ENCODE measurements at regions not wholly inside any gene's neighbourhood (a gene's known extent, or its start where the extent isn't known, plus 50 kb on each side); places are given as distances from the start of the nearest gene placed in this dataset.

GRCh38 chr3:99570061-99570460 lies 68.3 kb upstream of the COL8A1 start:
- Histone ChIP-seq H3K4me1 (ENCODE audit: control insufficient read depth in 1 of 2, extremely low read depth in 1 of 2, insufficient read depth in 2 of 2, low read length in 2 of 2) (no peaks in the 10 kb centered on the region), H3K27ac (ENCODE audit: low read length) (no peak overlapping the region), H3K9me3 (no peaks in the 10 kb centered on the region), H3K27me3 (replicated peaks in 1 of 2; ENCODE audit: control insufficient read depth in 2 of 2, extremely low read depth in 1 of 2, insufficient read depth in 2 of 2, low read length in 1 of 2) (no peaks in the 10 kb centered on the region), H3K36me3 (ENCODE audit: control insufficient read depth in 2 of 2, extremely low read depth in 1 of 2, insufficient read depth in 1 of 2, low read length in 1 of 2) (no peaks in the 10 kb centered on the region), H3K4me3 (ENCODE audit: control insufficient read depth in 1 of 2, extremely low read depth in 1 of 2, low read length in 1 of 2) (no peak overlapping the region)
- Mint-ChIP-seq H3K27me3 (no peaks in the 10 kb centered on the region), H3K4me3 (no peak overlapping the region), H3K27ac (no peak overlapping the region), H3K36me3 (no peaks in the 10 kb centered on the region), H3K9me3 (peaks cover 0 to 12% (median 4%) of the 10 kb centered on the region in 3 donors), H3K4me1 (no peaks in the 10 kb centered on the region)
- no CpG with 5 or more reads among the region's 1 CpG for WGBS (ENCODE audit: insufficient coverage)
- CTCF ChIA-PET = no interaction called here
- POLR2A ChIA-PET = no interaction called here
- ATAC-seq (replicated peaks in 1 of 4) = no peak
- no peak for DNase-seq

DNA sequence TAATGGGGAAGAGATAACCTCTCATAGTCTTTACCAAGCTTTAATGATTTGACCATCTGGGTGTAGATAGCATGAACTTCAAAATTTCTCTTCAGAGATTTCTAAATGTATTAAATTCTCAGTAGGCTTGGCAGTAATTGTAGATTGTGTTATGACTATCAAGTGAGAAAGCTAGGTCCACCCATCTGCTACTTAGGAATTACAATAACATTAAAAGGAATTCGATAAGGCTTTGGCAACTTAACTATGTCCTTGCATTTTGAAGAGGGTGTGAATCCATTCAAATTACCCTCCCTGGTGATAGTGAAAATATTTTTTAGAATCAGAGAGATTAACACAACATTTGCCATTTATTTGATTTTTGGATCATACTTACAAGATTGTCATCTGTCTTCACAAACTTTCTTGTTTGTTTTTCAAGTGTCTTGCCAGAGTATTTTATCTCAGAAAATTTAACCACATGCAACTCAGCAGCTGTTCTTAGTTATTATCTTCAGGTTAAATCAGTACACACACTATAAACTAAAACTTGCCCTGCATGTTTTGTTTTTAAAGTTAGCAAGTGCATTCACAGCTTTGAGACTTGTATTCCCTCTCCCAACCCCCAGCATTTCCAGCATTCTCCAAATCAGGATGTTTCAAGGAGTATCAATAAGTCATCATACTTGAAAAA lies 69.6 kb upstream of the COL8A1 start:
- H3K36me3 ChIP-seq (ENCODE audit: control insufficient read depth in 2 of 2, extremely low read depth in 1 of 2, insufficient read depth in 1 of 2, low read length in 1 of 2) = no peaks in the 10 kb centered on the region
- H3K4me1 ChIP-seq (ENCODE audit: control insufficient read depth in 1 of 2, extremely low read depth in 1 of 2, insufficient read depth in 2 of 2, low read length in 2 of 2) = no peaks in the 10 kb centered on the region
- no peak overlapping the region for H3K27ac ChIP-seq (ENCODE audit: low read length)
- WGBS (ENCODE audit: insufficient coverage) = no CpG with 5 or more reads among the region's 1 CpG
- no peaks in the 10 kb centered on the region for H3K27me3 Mint-ChIP-seq
- no peaks in the 10 kb centered on the region for H3K9me3 ChIP-seq
- no peaks in the 10 kb centered on the region for H3K27me3 ChIP-seq (replicated peaks in 1 of 2; ENCODE audit: control insufficient read depth in 2 of 2, extremely low read depth in 1 of 2, insufficient read depth in 2 of 2, low read length in 1 of 2)
- CTCF ChIA-PET = no interaction called here
- POLR2A ChIA-PET = no interaction called here
- H3K4me1 Mint-ChIP-seq = no peaks in the 10 kb centered on the region
- H3K4me3 ChIP-seq (ENCODE audit: control insufficient read depth in 1 of 2, extremely low read depth in 1 of 2, low read length in 1 of 2) = no peak overlapping the region
- H3K27ac Mint-ChIP-seq = no peak overlapping the region
- H3K36me3 Mint-ChIP-seq = no peaks in the 10 kb centered on the region
- ATAC-seq (replicated peaks in 1 of 4) (no peak), DNase-seq (no peak)
- no peak overlapping the region for H3K4me3 Mint-ChIP-seq
- peaks cover 0 to 7% (median 4%) of the 10 kb centered on the region in 3 donors for H3K9me3 Mint-ChIP-seq

- H3K27me3 ChIP-seq (replicated peaks in 1 of 2; ENCODE audit: control insufficient read depth in 2 of 2, extremely low read depth in 1 of 2, insufficient read depth in 2 of 2, low read length in 1 of 2) = no peaks in the 10 kb centered on the region
- ATAC-seq (replicated peaks in 1 of 4) = no peak
- no peak overlapping the region for H3K4me3 ChIP-seq (ENCODE audit: control insufficient read depth in 1 of 2, extremely low read depth in 1 of 2, low read length in 1 of 2)
- H3K4me3 Mint-ChIP-seq = no peak overlapping the region
- H3K27me3 Mint-ChIP-seq = no peaks in the 10 kb centered on the region
- no peaks in the 10 kb centered on the region for H3K36me3 ChIP-seq (ENCODE audit: control insufficient read depth in 2 of 2, extremely low read depth in 1 of 2, insufficient read depth in 1 of 2, low read length in 1 of 2)
- H3K27ac Mint-ChIP-seq = no peak overlapping the region
- H3K27ac ChIP-seq (ENCODE audit: low read length) = no peak overlapping the region
- no CpG with 5 or more reads among the region's 3 CpGs for WGBS (ENCODE audit: insufficient coverage)
- H3K9me3 Mint-ChIP-seq = peaks cover 4 to 9% (median 7%) of the 10 kb centered on the region in 3 donors
- H3K4me1 ChIP-seq (ENCODE audit: control insufficient read depth in 1 of 2, extremely low read depth in 1 of 2, insufficient read depth in 2 of 2, low read length in 2 of 2) = no peaks in the 10 kb centered on the region
- no peaks in the 10 kb centered on the region for H3K36me3 Mint-ChIP-seq
- POLR2A ChIA-PET = no interaction called here
- CTCF ChIA-PET = no interaction called here
- H3K9me3 ChIP-seq = no peaks in the 10 kb centered on the region
- DNase-seq = no peak
- no peaks in the 10 kb centered on the region for H3K4me1 Mint-ChIP-seq
These were observed 73.1 kb upstream of the COL8A1 start for GRCh38 chr3:99565331-99565730.

DNA sequence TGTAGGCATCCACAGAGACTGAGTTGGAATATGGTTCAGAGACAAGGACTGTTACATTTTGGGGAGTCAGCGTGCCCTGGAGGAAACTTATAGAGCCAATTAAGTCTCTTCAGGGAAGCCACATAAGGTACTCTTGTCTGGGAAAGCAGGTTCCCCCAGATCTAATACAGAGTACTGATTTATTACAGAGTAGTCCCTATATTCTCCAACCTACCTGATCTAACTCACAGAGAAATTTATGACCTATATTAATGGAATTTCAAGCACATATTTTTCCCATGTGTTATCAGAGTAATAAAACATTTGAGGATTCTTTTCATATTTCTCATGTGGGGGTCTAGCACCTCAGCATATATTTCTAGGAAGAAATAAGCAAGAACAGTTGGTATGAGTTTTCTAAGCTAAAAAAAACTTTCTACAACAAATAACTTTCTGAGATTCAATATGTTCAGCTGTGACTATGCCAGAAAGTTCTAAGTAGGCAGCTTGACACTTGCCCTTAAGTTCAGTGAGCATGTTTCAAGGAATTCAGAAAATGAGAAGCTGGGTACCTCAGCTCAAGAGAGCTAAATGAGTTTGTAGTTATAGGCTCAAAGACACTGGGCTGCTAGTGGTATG lies 75.3 kb upstream of the COL8A1 start:
- CTCF ChIA-PET = no interaction called here
- ATAC-seq (replicated peaks in 1 of 4) = no peak
- no peaks in the 10 kb centered on the region for H3K4me1 Mint-ChIP-seq
- no peak overlapping the region for H3K4me3 Mint-ChIP-seq
- WGBS (ENCODE audit: insufficient coverage) = no CpG with 5 or more reads among the region's 1 CpG
- no peaks in the 10 kb centered on the region for H3K36me3 Mint-ChIP-seq
- Histone ChIP-seq H3K36me3 (ENCODE audit: control insufficient read depth in 2 of 2, extremely low read depth in 1 of 2, insufficient read depth in 1 of 2, low read length in 1 of 2) (no peaks in the 10 kb centered on the region), H3K27ac (ENCODE audit: low read length) (no peak overlapping the region), H3K9me3 (no peaks in the 10 kb centered on the region), H3K27me3 (replicated peaks in 1 of 2; ENCODE audit: control insufficient read depth in 2 of 2, extremely low read depth in 1 of 2, insufficient read depth in 2 of 2, low read length in 1 of 2) (no peaks in the 10 kb centered on the region), H3K4me1 (ENCODE audit: control insufficient read depth in 1 of 2, extremely low read depth in 1 of 2, insufficient read depth in 2 of 2, low read length in 2 of 2) (no peaks in the 10 kb centered on the region), H3K4me3 (ENCODE audit: control insufficient read depth in 1 of 2, extremely low read depth in 1 of 2, low read length in 1 of 2) (no peak overlapping the region)
- no peaks in the 10 kb centered on the region for H3K27me3 Mint-ChIP-seq
- POLR2A ChIA-PET = no interaction called here
- DNase-seq = no peak
- H3K27ac Mint-ChIP-seq = no peak overlapping the region
- H3K9me3 Mint-ChIP-seq = peaks cover 5 to 9% (median 7%) of the 10 kb centered on the region in 3 donors

DNA sequence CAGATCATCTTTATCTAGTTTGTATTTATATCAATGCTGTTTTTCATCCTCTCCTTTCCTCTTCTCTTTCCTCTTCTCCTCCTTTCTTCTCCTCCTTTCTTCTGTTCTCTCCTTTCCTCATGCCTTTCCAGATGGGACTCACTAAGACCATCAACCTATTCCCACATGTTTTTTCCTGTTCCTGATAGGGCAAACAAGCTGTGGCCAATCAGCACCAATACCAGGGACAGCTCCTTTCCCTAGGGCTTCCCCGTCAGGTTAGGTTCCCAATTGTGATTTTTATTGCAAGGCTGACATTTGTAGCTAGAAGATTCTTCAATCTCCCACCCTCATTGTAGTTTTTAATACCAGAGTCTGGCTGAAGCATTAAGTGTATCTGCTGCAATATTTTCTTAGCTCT lies 76.3 kb upstream of the COL8A1 start:
- Histone ChIP-seq H3K27me3 (replicated peaks in 1 of 2; ENCODE audit: control insufficient read depth in 2 of 2, extremely low read depth in 1 of 2, insufficient read depth in 2 of 2, low read length in 1 of 2) (no peaks in the 10 kb centered on the region), H3K4me3 (ENCODE audit: control insufficient read depth in 1 of 2, extremely low read depth in 1 of 2, low read length in 1 of 2) (no peak overlapping the region), H3K27ac (ENCODE audit: low read length) (no peak overlapping the region), H3K9me3 (no peaks in the 10 kb centered on the region), H3K36me3 (ENCODE audit: control insufficient read depth in 2 of 2, extremely low read depth in 1 of 2, insufficient read depth in 1 of 2, low read length in 1 of 2) (no peaks in the 10 kb centered on the region), H3K4me1 (ENCODE audit: control insufficient read depth in 1 of 2, extremely low read depth in 1 of 2, insufficient read depth in 2 of 2, low read length in 2 of 2) (no peaks in the 10 kb centered on the region)
- H3K4me3 Mint-ChIP-seq = no peak overlapping the region
- no CpG with 5 or more reads among the region's 1 CpG for WGBS (ENCODE audit: insufficient coverage)
- H3K36me3 Mint-ChIP-seq = no peaks in the 10 kb centered on the region
- peaks cover 8 to 12% (median 9%) of the 10 kb centered on the region in 3 donors for H3K9me3 Mint-ChIP-seq
- H3K27ac Mint-ChIP-seq = no peak overlapping the region
- DNase-seq (no peak), ATAC-seq (replicated peaks in 1 of 4) (no peak)
- POLR2A ChIA-PET = no interaction called here
- no peaks in the 10 kb centered on the region for H3K27me3 Mint-ChIP-seq
- CTCF ChIA-PET = no interaction called here
- H3K4me1 Mint-ChIP-seq = no peaks in the 10 kb centered on the region

- H3K27me3 Mint-ChIP-seq = no peaks in the 10 kb centered on the region
- no peak overlapping the region for H3K4me3 ChIP-seq (ENCODE audit: control insufficient read depth in 1 of 2, extremely low read depth in 1 of 2, low read length in 1 of 2)
- DNase-seq = no peak
- H3K27ac Mint-ChIP-seq = no peak overlapping the region
- H3K27ac ChIP-seq (ENCODE audit: low read length) = no peak overlapping the region
- H3K36me3 Mint-ChIP-seq = no peaks in the 10 kb centered on the region
- no peaks in the 10 kb centered on the region for H3K4me1 Mint-ChIP-seq
- H3K27me3 ChIP-seq (replicated peaks in 1 of 2; ENCODE audit: control insufficient read depth in 2 of 2, extremely low read depth in 1 of 2, insufficient read depth in 2 of 2, low read length in 1 of 2) = no peaks in the 10 kb centered on the region
- no peaks in the 10 kb centered on the region for H3K36me3 ChIP-seq (ENCODE audit: control insufficient read depth in 2 of 2, extremely low read depth in 1 of 2, insufficient read depth in 1 of 2, low read length in 1 of 2)
- no peak overlapping the region for H3K4me3 Mint-ChIP-seq
- POLR2A ChIA-PET = no interaction called here
- H3K9me3 Mint-ChIP-seq = peaks cover 5 to 9% (median 7%) of the 10 kb centered on the region in 3 donors
- 72% methylated on average over 2 of the region's 3 CpGs for WGBS (ENCODE audit: insufficient coverage)
- H3K4me1 ChIP-seq (ENCODE audit: control insufficient read depth in 1 of 2, extremely low read depth in 1 of 2, insufficient read depth in 2 of 2, low read length in 2 of 2) = no peaks in the 10 kb centered on the region
- CTCF ChIA-PET = no interaction called here
- H3K9me3 ChIP-seq = no peaks in the 10 kb centered on the region
- no peak for ATAC-seq (replicated peaks in 1 of 4)
These were observed 77.3 kb upstream of the COL8A1 start for GRCh38 chr3:99561056-99561455.

GRCh38 chr3:99559196-99559595 lies 79.2 kb upstream of the COL8A1 start:
- Histone ChIP-seq H3K27ac (ENCODE audit: low read length) (no peak overlapping the region), H3K36me3 (ENCODE audit: control insufficient read depth in 2 of 2, extremely low read depth in 1 of 2, insufficient read depth in 1 of 2, low read length in 1 of 2) (no peaks in the 10 kb centered on the region), H3K4me3 (ENCODE audit: control insufficient read depth in 1 of 2, extremely low read depth in 1 of 2, low read length in 1 of 2) (no peak overlapping the region), H3K4me1 (ENCODE audit: control insufficient read depth in 1 of 2, extremely low read depth in 1 of 2, insufficient read depth in 2 of 2, low read length in 2 of 2) (no peaks in the 10 kb centered on the region), H3K9me3 (no peaks in the 10 kb centered on the region), H3K27me3 (replicated peaks in 1 of 2; ENCODE audit: control insufficient read depth in 2 of 2, extremely low read depth in 1 of 2, insufficient read depth in 2 of 2, low read length in 1 of 2) (no peaks in the 10 kb centered on the region)
- DNase-seq (no peak), ATAC-seq (replicated peaks in 1 of 4) (no peak)
- H3K4me3 Mint-ChIP-seq = no peak overlapping the region
- H3K4me1 Mint-ChIP-seq = no peaks in the 10 kb centered on the region
- H3K27me3 Mint-ChIP-seq = no peaks in the 10 kb centered on the region
- CTCF ChIA-PET = no interaction called here
- no peak overlapping the region for H3K27ac Mint-ChIP-seq
- peaks cover 5 to 18% (median 13%) of the 10 kb centered on the region in 3 donors for H3K9me3 Mint-ChIP-seq
- POLR2A ChIA-PET = interaction anchor here in 1 of 2 donors (0.6 kb wide), 1 partner anchor 545 kb away, joined by 3 read pairs; no protein-coding TSS in a partner anchor
- no peaks in the 10 kb centered on the region for H3K36me3 Mint-ChIP-seq
